Common myeloid progenitor, CD34-positive (primary cell): ENCODE measurements at regions not wholly inside any gene's neighbourhood (a gene's known extent, or its start where the extent isn't known, plus 50 kb on each side); places are given as distances from the start of the nearest gene placed in this dataset.
A peak's percentile ranks its signal among the peaks of the same experiment; 100 is the strongest.

ENCODE experiments used
- CTCF ChIA-PET: fragments of 350-600 bp; sonication (Branson Sonifier 250); formaldehyde crosslinking; loops from one replicate; lab custom pipeline; 2021; ENCODE audit warnings: antibody characterized with exemption; lab: Charles Lee
- POLR2A ChIA-PET: fragments of 350-600 bp; sonication (Branson Sonifier 250); formaldehyde crosslinking; loops from one replicate; lab custom pipeline; 2021; ENCODE audit warnings: antibody characterized with exemption; lab: Charles Lee
- DNase-seq, 3 donors: peaks; one replicate each; pipeline versions ENCODE4 v3.0.0 to v3.0.0-alpha.2; 2013
- H3K27ac ChIP-seq, 2 experiments: 1 replicate in 1 of 2; 2 replicates in 1 of 2; pipeline ENCODE4 v1.7.0; 2013; ENCODE audit warnings: inconsistent platforms in 2 of 2, low read length in 2 of 2, mild to moderate bottlenecking in 2 of 2, low read depth in 1 of 2, moderate library complexity in 1 of 2; ENCODE audit not compliant: severe bottlenecking in 2 of 2, insufficient read depth in 1 of 2, poor library complexity in 1 of 2
- H3K27me3 ChIP-seq, 5 experiments: replicated peaks in 2 of 5; 1 replicate in 3 of 5; 2 replicates in 2 of 5; pipeline versions ENCODE4 v1.6.1 to v1.7.0; 2013; ENCODE audit warnings: low read length in 4 of 5, mild to moderate bottlenecking in 2 of 5, moderate library complexity in 2 of 5, inconsistent platforms in 1 of 5; ENCODE audit not compliant: insufficient read depth in 5 of 5, control insufficient read depth in 4 of 5
- H3K36me3 ChIP-seq, 4 experiments: 1 replicate in 2 of 4; 2 replicates in 2 of 4; pipeline versions ENCODE4 v1.6.1 to v1.7.0; 2013; ENCODE audit warnings: low read length in 3 of 4, control low read depth in 1 of 4, mild to moderate bottlenecking in 1 of 4; ENCODE audit not compliant: control insufficient read depth in 4 of 4, insufficient read depth in 4 of 4
- H3K4me1 ChIP-seq, 4 experiments: 1 replicate in 3 of 4; 2 replicates in 1 of 4; pipeline versions ENCODE4 v1.6.1 to v1.7.1; 2013; ENCODE audit warnings: low read length in 3 of 4, mild to moderate bottlenecking in 3 of 4, control low read depth in 1 of 4, inconsistent platforms in 1 of 4, moderate library complexity in 1 of 4; ENCODE audit not compliant: control insufficient read depth in 4 of 4, insufficient read depth in 4 of 4; ENCODE audit errors: control extremely low read depth in 1 of 4
- H3K4me3 ChIP-seq, 7 experiments: 1 replicate in 4 of 7; 2 replicates in 3 of 7; pipeline versions ENCODE4 v1.5.1 to v1.7.0; 2013; ENCODE audit warnings: mild to moderate bottlenecking in 7 of 7, low read length in 6 of 7, moderate library complexity in 6 of 7, inconsistent platforms in 2 of 7, low read depth in 2 of 7, control low read depth in 1 of 7; ENCODE audit not compliant: insufficient read depth in 4 of 7, control insufficient read depth in 1 of 7; ENCODE audit errors: extremely low read depth in 1 of 7
- H3K9me3 ChIP-seq, 5 experiments: 1 replicate in 4 of 5; 2 replicates in 1 of 5; pipeline versions ENCODE4 v1.6.1 to v1.7.1; 2013; ENCODE audit warnings: low read length in 4 of 5, mild to moderate bottlenecking in 2 of 5, inconsistent platforms in 1 of 5, low read depth in 1 of 5, moderate library complexity in 1 of 5; ENCODE audit not compliant: control insufficient read depth in 4 of 5, insufficient read depth in 2 of 5; ENCODE audit errors: control extremely low read depth in 1 of 5
- WGBS: methylation state at CpG from one replicate; pipeline ENCODE4 v1.1.5; 2013; ENCODE audit not compliant: insufficient coverage; 5-methylcytosine and 5-hydroxymethylcytosine counted together

GRCh38 chr12:74455429-74455828 is 82.2 kb upstream of the ATXN7L3B start:
- no peak for DNase-seq
- Histone ChIP-seq H3K27me3 (no peaks in the 10 kb centered on the region), H3K27ac (no peak overlapping the region), H3K9me3 (no peaks in the 10 kb centered on the region), H3K4me3 (no peak overlapping the region), H3K4me1 (no peaks in the 10 kb centered on the region), H3K36me3 (no peaks in the 10 kb centered on the region)
- ChIA-PET POLR2A (no interaction called here), CTCF (no interaction called here)
- WGBS, result 100% methylated on average over 2 of the region's 3 CpGs

DNA sequence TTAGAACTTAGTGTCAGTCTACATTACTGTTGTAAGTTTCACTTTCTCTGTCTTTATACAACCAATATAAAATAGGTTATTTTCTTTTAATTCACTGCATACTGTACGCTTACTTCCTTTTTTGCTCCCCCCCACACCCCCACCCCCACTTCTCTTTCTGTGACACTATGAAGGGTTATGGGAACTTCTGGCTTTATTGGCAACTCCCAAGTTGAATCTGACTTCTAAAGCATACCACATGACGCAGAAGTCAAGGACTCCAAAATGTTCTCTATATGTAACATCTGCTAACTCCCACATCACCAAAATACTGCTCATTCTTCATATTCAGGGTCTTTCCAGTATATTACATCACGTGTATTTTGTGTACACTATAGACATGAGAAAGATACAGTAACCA is 81.2 kb upstream of the ATXN7L3B start:
- no peaks in the 10 kb centered on the region for H3K36me3 ChIP-seq
- ChIA-PET POLR2A (no interaction called here), CTCF (no interaction called here)
- no peak overlapping the region for H3K4me3 ChIP-seq
- WGBS, result 60% methylated on average over 2 of the region's 3 CpGs
- H3K9me3 ChIP-seq, result no peaks in the 10 kb centered on the region
- DNase-seq, result peak in 2 of 3 donors; percentile 36 to 41
- no peaks in the 10 kb centered on the region for H3K4me1 ChIP-seq
- H3K27me3 ChIP-seq, result no peaks in the 10 kb centered on the region
- no peak overlapping the region for H3K27ac ChIP-seq

- ChIA-PET POLR2A (no interaction called here), CTCF (no interaction called here)
- Histone ChIP-seq H3K36me3 (no peaks in the 10 kb centered on the region), H3K4me1 (no peaks in the 10 kb centered on the region), H3K9me3 (no peaks in the 10 kb centered on the region), H3K4me3 (no peak overlapping the region), H3K27ac (no peak overlapping the region), H3K27me3 (no peaks in the 10 kb centered on the region)
- WGBS, result 98% methylated on average over 4 of the region's 4 CpGs
- DNase-seq, result no peak
Observed at GRCh38 chr12:74468401-74468800, 69.2 kb upstream of the ATXN7L3B start.

GRCh38 chr12:74476234-74476633 is 61.4 kb upstream of the ATXN7L3B start:
- DNase-seq, result no peak
- Histone ChIP-seq H3K27me3 (no peaks in the 10 kb centered on the region), H3K27ac (no peak overlapping the region), H3K4me3 (no peak overlapping the region), H3K9me3 (peaks cover 0 to 2% (median 0%) of the 10 kb centered on the region in 5 experiments), H3K36me3 (no peaks in the 10 kb centered on the region), H3K4me1 (no peaks in the 10 kb centered on the region)
- WGBS, result no CpG with 5 or more reads among the region's 1 CpG
- POLR2A ChIA-PET, result no interaction called here
- CTCF ChIA-PET, result no interaction called here

DNA sequence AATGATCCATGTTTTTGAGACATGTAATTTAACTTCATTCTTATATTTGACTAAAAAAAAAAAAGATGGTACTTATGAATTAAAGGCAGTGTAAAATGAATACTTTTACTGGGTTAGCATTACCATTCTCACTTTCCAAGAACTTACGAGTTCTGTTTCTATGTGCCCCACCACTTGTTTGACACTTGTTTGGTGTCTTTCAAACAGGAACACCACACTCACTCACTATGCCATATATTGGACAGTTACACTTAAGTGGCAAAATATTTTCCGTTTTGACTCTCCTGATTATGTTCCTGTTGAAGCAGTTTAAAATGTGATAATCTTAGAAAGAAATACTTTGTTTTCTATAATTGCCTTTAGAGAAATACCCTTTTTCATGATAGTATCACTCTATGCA is 56.6 kb upstream of the ATXN7L3B start:
- WGBS, result 100% methylated on average over 1 of the region's 2 CpGs
- H3K4me1 ChIP-seq, result peaks cover 0 to 8% (median 4%) of the 10 kb centered on the region in 4 experiments
- no peaks in the 10 kb centered on the region for H3K36me3 ChIP-seq
- H3K27ac ChIP-seq, result no peak overlapping the region
- peaks cover 0 to 2% (median 0%) of the 10 kb centered on the region in 5 experiments for H3K9me3 ChIP-seq
- ChIA-PET CTCF (no interaction called here), POLR2A (no interaction called here)
- no peak overlapping the region for H3K4me3 ChIP-seq
- DNase-seq, result no peak
- no peaks in the 10 kb centered on the region for H3K27me3 ChIP-seq

DNA sequence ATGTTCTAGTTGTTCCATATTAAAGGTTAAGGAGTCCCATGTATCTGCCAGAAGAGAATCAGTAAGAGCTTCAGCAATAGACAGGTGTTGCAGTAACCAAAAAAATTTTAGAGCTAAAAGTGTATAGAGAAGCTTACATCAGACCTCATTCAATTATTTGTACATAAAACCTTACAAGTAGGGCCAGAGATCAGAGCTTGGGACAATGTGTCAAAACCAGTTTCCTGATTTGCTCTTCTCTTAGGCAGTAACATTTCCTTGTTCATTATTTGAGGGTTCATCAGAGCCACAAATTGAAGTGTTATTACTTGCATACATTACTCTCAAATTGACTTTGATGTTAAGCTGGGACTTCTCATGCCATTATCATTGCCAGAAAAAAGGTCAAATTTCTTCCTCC is 55.5 kb upstream of the ATXN7L3B start:
- no peak overlapping the region for H3K4me3 ChIP-seq
- H3K36me3 ChIP-seq, result no peaks in the 10 kb centered on the region
- peaks cover 0 to 2% (median 0%) of the 10 kb centered on the region in 5 experiments for H3K9me3 ChIP-seq
- ChIA-PET POLR2A (no interaction called here), CTCF (no interaction called here)
- H3K4me1 ChIP-seq, result peaks cover 0 to 8% (median 4%) of the 10 kb centered on the region in 4 experiments
- H3K27me3 ChIP-seq, result no peaks in the 10 kb centered on the region
- no peak for DNase-seq
- no peak overlapping the region for H3K27ac ChIP-seq

GRCh38 chr12:74483057-74483456 is 54.6 kb upstream of the ATXN7L3B start:
- Histone ChIP-seq H3K27ac (no peak overlapping the region), H3K36me3 (no peaks in the 10 kb centered on the region), H3K27me3 (no peaks in the 10 kb centered on the region), H3K9me3 (peaks cover 0 to 2% (median 0%) of the 10 kb centered on the region in 5 experiments), H3K4me1 (peaks cover 0 to 8% (median 4%) of the 10 kb centered on the region in 4 experiments), H3K4me3 (no peak overlapping the region)
- WGBS, result 100% methylated on average over 1 of the region's 3 CpGs
- ChIA-PET CTCF (no interaction called here), POLR2A (no interaction called here)
- DNase-seq, result no peak
